ENCODE measurements at regions not wholly inside any gene's neighbourhood (a gene's known extent, or its start where the extent isn't known, plus 50 kb on each side); places are given as distances from the start of the nearest gene placed in this dataset.

DNA sequence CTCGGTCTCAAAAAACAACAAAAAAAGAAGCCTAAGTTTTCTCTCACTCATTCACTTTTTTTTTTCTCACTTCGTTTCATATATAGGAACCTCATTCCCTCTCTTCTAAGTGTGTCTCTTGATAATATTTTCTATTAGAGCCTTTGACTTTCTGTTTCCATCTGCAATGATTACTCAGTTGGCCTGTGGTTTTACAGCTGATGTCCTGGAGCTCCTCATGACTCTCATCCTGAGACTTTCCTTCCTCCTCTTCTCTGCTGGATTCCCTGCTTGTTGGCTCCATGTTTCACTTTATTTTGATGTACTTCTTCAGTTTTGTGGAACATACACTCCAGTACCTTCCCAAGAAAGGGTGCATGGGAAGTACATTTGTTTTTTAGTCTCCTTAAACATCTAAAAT, 154.2 kb upstream of the GATA6 start:
- no peak for DNase-seq (ENCODE audit: low spot score)
- TF ChIP-seq, protein P1, sequence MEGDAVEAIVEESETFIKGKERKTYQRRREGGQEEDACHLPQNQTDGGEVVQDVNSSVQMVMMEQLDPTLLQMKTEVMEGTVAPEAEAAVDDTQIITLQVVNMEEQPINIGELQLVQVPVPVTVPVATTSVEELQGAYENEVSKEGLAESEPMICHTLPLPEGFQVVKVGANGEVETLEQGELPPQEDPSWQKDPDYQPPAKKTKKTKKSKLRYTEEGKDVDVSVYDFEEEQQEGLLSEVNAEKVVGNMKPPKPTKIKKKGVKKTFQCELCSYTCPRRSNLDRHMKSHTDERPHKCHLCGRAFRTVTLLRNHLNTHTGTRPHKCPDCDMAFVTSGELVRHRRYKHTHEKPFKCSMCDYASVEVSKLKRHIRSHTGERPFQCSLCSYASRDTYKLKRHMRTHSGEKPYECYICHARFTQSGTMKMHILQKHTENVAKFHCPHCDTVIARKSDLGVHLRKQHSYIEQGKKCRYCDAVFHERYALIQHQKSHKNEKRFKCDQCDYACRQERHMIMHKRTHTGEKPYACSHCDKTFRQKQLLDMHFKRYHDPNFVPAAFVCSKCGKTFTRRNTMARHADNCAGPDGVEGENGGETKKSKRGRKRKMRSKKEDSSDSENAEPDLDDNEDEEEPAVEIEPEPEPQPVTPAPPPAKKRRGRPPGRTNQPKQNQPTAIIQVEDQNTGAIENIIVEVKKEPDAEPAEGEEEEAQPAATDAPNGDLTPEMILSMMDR (IDR thresholded peaks at IDR 0.05; ENCODE audit: extremely low read depth, missing control alignments) = no peak

DNA sequence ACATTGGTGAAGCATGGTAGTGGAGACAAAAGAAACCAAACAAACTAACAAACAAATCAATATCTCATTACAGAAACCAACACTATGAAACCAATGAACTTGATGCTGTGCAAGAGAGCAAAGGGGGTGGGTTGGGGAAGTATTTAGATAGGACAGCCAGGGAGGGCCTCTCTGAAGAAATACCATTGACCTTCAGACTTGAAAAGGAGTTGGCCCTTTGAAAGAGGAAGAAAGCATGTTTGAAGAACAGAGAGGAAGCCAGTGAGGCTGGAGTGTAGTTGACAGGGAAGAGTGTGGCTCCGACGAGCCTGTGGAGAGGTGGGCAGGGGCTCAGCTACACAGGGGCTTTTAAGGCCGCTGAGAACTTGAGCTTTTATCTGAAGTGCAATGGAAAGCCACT, 151.0 kb upstream of the GATA6 start:
- no peak for DNase-seq (ENCODE audit: low spot score)
- TF ChIP-seq, protein P1 (IDR thresholded peaks at IDR 0.05; ENCODE audit: extremely low read depth, missing control alignments) = no peak

DNA sequence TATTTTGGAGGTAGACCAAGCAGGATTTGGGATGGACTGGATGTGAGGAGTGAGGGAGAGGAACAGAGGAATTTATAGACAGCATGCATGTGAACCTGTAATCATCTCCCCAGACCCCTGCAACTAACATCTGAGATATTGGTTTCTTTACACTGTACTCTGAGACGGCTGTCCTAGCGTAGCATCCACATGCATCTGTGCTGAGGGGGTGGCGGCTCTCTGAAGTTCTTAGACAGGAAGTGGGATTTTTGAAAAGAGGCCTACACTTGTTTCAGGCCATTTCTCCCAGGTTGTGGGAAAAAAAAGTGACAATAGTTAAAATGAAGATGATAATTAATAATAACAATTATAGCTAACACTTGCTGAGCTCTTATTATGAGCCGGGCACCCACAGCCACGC, 150.2 kb upstream of the GATA6 start:
- DNase-seq (ENCODE audit: low spot score) = no peak

DNA sequence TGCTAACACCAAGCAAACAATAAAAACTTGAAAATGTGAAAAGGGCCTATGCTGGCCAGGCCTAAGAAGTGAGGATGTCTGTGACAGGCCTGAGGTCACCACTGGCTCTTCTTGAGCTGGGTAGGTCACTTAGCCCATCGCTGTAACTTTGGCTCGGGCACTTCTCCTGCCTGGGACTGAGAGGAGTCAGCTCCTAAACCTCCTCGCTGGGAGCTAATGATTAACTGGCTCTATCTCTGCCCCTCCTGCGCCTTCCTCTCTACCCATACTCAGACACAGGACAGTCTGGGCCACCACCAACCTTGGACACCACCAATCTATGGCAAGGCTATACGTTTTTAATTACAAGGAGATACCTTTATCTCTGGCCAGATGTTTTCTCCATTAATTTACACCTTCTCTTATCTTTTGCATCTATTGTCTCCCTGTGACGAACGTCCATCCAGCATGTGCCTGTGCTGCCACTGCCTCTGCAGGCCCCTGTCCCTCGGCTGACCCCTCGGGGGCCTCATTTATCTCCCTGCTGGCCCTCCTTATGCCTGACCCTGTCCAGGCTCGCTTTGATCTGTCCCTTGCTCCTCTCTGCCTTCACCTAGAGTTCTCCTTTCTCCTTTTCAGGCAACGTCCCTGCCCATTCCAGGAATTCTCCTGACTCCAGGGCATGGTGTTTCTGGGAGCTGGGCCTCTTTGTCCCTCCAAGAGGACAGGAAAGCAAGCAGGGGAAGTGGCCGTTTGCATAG, 149.1 kb upstream of the GATA6 start:
- no peak for DNase-seq (ENCODE audit: low spot score)

More for the DNA sequence above, 150.2 kb upstream of the GATA6 start:
- TF ChIP-seq, protein P1 (IDR thresholded peaks at IDR 0.05; ENCODE audit: extremely low read depth, missing control alignments) = no peak

DNA sequence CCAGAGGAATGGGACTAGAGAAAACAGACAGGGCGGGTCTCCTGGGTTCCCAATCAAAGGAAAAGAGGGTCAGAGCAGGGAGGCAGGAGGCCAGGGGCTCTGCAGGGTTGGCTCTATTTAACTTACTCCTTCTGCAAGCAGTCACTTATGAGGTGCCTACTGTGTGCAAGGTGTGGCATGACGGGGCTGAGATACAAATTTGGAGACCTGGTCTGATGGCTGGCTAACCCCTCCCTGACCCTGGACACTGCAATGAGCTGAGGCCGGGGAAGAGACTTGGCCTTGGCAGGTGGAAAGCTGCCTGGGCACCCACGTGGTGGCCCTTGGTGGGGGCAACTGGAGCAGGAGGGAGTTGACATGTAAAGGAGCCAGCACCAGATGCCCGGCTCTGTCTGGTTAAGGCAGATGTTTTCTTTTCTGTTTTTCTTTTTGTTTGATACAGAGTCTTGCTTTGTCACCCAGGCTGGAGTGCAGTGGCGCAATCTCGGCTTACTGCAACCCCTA, 148.5 kb upstream of the GATA6 start:
- TF ChIP-seq, protein P1 (IDR thresholded peaks at IDR 0.05; ENCODE audit: extremely low read depth, missing control alignments) = no peak
- DNase-seq (ENCODE audit: low spot score) = no peak

More for the DNA sequence above, 149.1 kb upstream of the GATA6 start:
- TF ChIP-seq, protein P1 (IDR thresholded peaks at IDR 0.05; ENCODE audit: extremely low read depth, missing control alignments) = no peak

DNA sequence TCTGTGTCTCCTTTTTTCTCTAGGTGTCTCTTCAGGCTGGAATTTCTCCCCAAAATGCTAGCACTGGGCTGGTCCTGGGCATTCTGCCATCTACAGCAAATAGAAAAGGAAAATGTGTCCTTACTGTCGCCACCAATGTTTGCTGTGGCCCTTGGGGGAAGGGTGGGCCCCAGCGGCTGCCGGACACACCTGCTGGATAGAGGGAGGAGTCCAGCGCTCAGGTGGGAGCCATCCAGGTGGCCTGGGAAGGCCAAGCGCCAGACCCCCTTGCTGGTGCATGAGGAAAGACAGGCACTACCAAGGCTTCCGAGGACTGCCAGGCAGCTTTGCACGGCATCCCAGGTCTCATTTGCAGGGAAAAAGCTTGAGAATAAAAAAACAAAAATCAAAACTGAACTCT, 147.7 kb upstream of the GATA6 start:
- no peak for DNase-seq (ENCODE audit: low spot score)
- TF ChIP-seq, protein P1 (IDR thresholded peaks at IDR 0.05; ENCODE audit: extremely low read depth, missing control alignments) = no peak

DNA sequence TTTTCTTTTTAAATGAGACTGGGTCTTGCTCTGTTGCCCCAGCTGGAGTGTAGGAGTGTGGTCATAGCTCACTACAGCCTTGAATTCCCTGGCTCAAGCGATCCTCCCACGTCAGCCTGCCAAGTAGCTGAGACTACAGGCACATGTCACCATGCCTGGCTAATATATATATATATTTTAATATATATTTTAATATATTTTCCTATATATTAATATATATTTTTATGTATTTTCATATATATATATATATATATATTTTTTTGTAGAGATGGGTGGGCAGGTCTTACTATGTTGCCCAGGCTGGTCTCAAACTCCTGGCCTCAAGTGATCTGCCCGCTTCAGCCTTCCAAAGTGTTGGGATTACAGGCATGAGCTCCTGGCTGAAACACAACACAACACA, 144.5 kb upstream of the GATA6 start:
- no peak for DNase-seq (ENCODE audit: low spot score)
- TF ChIP-seq, protein P1 (IDR thresholded peaks at IDR 0.05; ENCODE audit: extremely low read depth, missing control alignments) = no peak

All from GM20000 (cell line).